ENCODE measurements at regions not wholly inside any gene's neighbourhood (a gene's known extent, or its start where the extent isn't known, plus 50 kb on each side); places are given as distances from the start of the nearest gene placed in this dataset.

DNA sequence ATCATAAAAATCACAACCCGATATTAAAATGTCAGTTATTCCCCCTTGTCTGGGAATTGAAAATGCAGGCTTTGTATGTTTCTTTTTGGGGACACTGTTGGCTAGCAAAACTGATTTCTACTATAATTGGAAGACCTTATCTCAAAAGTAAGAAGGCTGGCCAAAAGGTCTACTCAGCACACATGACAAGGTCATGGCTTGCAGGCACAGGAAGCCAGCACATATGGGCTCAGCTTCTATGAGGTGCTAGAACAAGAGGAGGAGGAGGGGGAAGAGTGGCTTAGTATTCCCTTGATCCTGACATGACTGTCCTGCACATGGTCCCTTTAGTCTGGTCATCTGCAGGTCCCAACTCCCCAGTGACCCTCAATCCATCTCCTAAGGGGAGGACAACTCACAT lies 681.2 kb downstream of the SQOR start:
- no peaks in the 10 kb centered on the region for H3K4me1 ChIP-seq (ENCODE audit: control insufficient read depth in 1 of 2, insufficient read depth in 2 of 2, low read length in 2 of 2)
- no peaks in the 10 kb centered on the region for H3K36me3 ChIP-seq (ENCODE audit: control insufficient read depth in 1 of 2, insufficient read depth in 2 of 2, low read length in 2 of 2)
- no peak overlapping the region for H3K27ac ChIP-seq (ENCODE audit: low read length)
- H3K27me3 ChIP-seq (ENCODE audit: low read depth, low read length), result no peaks in the 10 kb centered on the region
- no peak overlapping the region for H3K4me3 ChIP-seq (ENCODE audit: low read depth in 1 of 2, low read length in 2 of 2)
- H3K9me3 ChIP-seq (ENCODE audit: control insufficient read depth in 1 of 2, low read length in 2 of 2), result no peaks in the 10 kb centered on the region

DNA sequence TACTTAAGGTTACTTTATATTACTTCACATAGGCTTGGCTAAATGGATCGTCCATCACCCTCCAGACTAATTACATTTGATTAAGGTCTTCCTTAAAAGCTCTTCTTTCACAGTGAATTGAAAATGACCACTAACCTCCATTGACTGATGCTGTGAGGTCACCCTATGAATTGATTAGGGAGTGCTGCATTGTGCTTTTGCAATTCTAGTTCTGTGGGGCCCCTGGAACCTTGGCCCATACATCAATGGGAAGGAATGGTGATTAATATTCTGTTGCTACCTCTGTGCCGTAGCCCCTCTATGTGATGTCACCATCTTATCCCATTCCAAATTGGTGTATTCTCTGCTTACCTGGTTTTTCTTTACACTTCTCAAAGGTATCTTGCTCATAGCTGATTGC lies 682.2 kb downstream of the SQOR start:
- no peaks in the 10 kb centered on the region for H3K27me3 ChIP-seq (ENCODE audit: low read depth, low read length)
- H3K9me3 ChIP-seq (ENCODE audit: control insufficient read depth in 1 of 2, low read length in 2 of 2), result no peaks in the 10 kb centered on the region
- H3K27ac ChIP-seq (ENCODE audit: low read length), result no peak overlapping the region
- no peaks in the 10 kb centered on the region for H3K36me3 ChIP-seq (ENCODE audit: control insufficient read depth in 1 of 2, insufficient read depth in 2 of 2, low read length in 2 of 2)
- no peaks in the 10 kb centered on the region for H3K4me1 ChIP-seq (ENCODE audit: control insufficient read depth in 1 of 2, insufficient read depth in 2 of 2, low read length in 2 of 2)
- H3K4me3 ChIP-seq (ENCODE audit: low read depth in 1 of 2, low read length in 2 of 2), result no peak overlapping the region

DNA sequence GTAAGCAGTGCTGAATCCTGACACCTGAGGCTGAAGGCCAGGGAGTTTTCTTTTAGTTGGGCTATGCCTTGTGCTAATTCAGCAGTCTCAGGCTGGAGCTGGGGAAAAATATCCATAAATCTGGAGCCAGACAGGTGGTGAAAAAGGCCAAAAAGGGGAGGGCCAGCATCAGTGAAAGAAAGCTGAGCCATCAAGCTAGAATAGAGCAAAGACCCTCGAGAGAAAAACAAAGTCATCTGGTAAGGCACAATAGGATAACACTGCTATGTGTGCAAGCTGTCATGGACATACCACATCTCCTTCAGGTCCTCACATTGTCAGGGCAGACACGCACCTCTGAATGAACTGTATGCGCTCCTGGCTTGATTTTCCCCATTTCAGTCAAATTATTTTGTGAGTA lies 687.9 kb downstream of the SQOR start:
- no peak overlapping the region for H3K27ac ChIP-seq (ENCODE audit: low read length)
- H3K9me3 ChIP-seq (ENCODE audit: control insufficient read depth in 1 of 2, low read length in 2 of 2), result no peaks in the 10 kb centered on the region
- H3K27me3 ChIP-seq (ENCODE audit: low read depth, low read length), result no peaks in the 10 kb centered on the region
- H3K4me3 ChIP-seq (ENCODE audit: low read depth in 1 of 2, low read length in 2 of 2), result no peak overlapping the region
- no peaks in the 10 kb centered on the region for H3K4me1 ChIP-seq (ENCODE audit: control insufficient read depth in 1 of 2, insufficient read depth in 2 of 2, low read length in 2 of 2)
- H3K36me3 ChIP-seq (ENCODE audit: control insufficient read depth in 1 of 2, insufficient read depth in 2 of 2, low read length in 2 of 2), result no peaks in the 10 kb centered on the region

- Histone ChIP-seq H3K4me3 (ENCODE audit: low read depth in 1 of 2, low read length in 2 of 2) (no peak overlapping the region), H3K9me3 (ENCODE audit: control insufficient read depth in 1 of 2, low read length in 2 of 2) (no peaks in the 10 kb centered on the region), H3K27me3 (ENCODE audit: low read depth, low read length) (no peaks in the 10 kb centered on the region), H3K36me3 (ENCODE audit: control insufficient read depth in 1 of 2, insufficient read depth in 2 of 2, low read length in 2 of 2) (no peaks in the 10 kb centered on the region), H3K4me1 (ENCODE audit: control insufficient read depth in 1 of 2, insufficient read depth in 2 of 2, low read length in 2 of 2) (no peaks in the 10 kb centered on the region), H3K27ac (ENCODE audit: low read length) (no peak overlapping the region)
Observed at GRCh38 chr15:46326173-46326572, 691.3 kb downstream of the SQOR start.

GRCh38 chr15:46328821-46329220 lies 694.0 kb downstream of the SQOR start:
- no peaks in the 10 kb centered on the region for H3K9me3 ChIP-seq (ENCODE audit: control insufficient read depth in 1 of 2, low read length in 2 of 2)
- no peaks in the 10 kb centered on the region for H3K36me3 ChIP-seq (ENCODE audit: control insufficient read depth in 1 of 2, insufficient read depth in 2 of 2, low read length in 2 of 2)
- no peak overlapping the region for H3K4me3 ChIP-seq (ENCODE audit: low read depth in 1 of 2, low read length in 2 of 2)
- no peaks in the 10 kb centered on the region for H3K27me3 ChIP-seq (ENCODE audit: low read depth, low read length)
- no peak overlapping the region for H3K27ac ChIP-seq (ENCODE audit: low read length)
- H3K4me1 ChIP-seq (ENCODE audit: control insufficient read depth in 1 of 2, insufficient read depth in 2 of 2, low read length in 2 of 2), result no peaks in the 10 kb centered on the region

GRCh38 chr15:46329876-46330275 lies 695.0 kb downstream of the SQOR start:
- no peaks in the 10 kb centered on the region for H3K27me3 ChIP-seq (ENCODE audit: low read depth, low read length)
- H3K9me3 ChIP-seq (ENCODE audit: control insufficient read depth in 1 of 2, low read length in 2 of 2), result no peaks in the 10 kb centered on the region
- H3K4me3 ChIP-seq (ENCODE audit: low read depth in 1 of 2, low read length in 2 of 2), result no peak overlapping the region
- no peaks in the 10 kb centered on the region for H3K4me1 ChIP-seq (ENCODE audit: control insufficient read depth in 1 of 2, insufficient read depth in 2 of 2, low read length in 2 of 2)
- no peaks in the 10 kb centered on the region for H3K36me3 ChIP-seq (ENCODE audit: control insufficient read depth in 1 of 2, insufficient read depth in 2 of 2, low read length in 2 of 2)
- H3K27ac ChIP-seq (ENCODE audit: low read length), result no peak overlapping the region

DNA sequence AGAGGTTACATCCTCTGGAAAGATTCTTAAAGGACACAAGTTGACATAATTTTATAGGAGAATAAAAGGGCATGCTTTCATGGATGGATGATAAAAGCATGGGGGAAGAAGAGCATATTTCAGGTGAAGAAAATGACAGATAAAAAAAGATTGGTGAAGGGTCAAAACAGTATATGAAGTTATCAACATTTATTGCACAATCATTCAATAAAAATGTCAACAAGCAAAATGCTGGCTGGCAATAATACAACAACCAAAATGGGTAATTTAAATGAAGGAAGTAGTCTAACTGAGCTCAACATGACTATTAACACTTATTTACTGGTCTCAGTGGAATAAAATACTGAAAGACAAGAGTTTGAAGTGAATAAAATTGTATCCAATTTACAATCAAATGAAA lies 696.7 kb downstream of the SQOR start:
- H3K27ac ChIP-seq (ENCODE audit: low read length), result no peak overlapping the region
- H3K36me3 ChIP-seq (ENCODE audit: control insufficient read depth in 1 of 2, insufficient read depth in 2 of 2, low read length in 2 of 2), result no peaks in the 10 kb centered on the region
- no peaks in the 10 kb centered on the region for H3K27me3 ChIP-seq (ENCODE audit: low read depth, low read length)

DNA sequence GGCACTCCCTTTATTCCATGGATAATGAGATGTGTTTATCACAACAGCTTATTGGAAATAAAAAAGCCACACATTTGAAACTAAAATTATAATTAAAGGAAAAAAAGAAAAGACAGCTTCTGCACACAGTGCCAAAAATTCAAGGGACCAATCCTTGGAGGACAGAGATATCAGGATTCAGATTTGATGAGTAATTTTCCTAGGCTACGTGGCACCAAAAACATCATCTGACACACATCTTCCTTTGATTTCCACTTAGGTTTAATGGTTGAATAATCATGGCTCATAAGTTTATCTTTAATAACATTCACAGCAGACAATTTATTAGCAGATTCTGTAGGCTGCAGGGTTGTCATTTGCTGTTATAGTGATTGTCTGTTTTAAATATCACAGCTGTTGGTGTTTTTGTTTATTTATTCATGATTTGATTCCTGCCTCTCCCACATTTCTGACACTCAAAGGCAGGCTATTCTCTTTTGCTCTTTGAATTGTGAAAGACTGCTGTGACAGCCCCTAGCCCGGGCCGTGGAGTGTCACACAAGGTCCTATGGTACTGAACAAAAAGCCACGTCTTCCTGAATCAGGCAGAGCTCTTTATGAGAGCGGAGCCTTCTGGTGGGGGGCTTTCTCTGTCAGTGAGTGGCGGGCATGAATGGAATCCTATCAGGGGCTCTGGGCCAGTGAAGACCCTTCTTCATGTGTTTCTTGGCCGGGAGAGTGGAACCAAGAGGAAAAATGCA lies 708.5 kb downstream of the SQOR start:
- Histone ChIP-seq H3K27ac (ENCODE audit: low read length) (no peak overlapping the region), H3K4me3 (ENCODE audit: low read depth in 1 of 2, low read length in 2 of 2) (no peak overlapping the region), H3K4me1 (ENCODE audit: control insufficient read depth in 1 of 2, insufficient read depth in 2 of 2, low read length in 2 of 2) (no peaks in the 10 kb centered on the region), H3K36me3 (ENCODE audit: control insufficient read depth in 1 of 2, insufficient read depth in 2 of 2, low read length in 2 of 2) (no peaks in the 10 kb centered on the region), H3K27me3 (ENCODE audit: low read depth, low read length) (no peaks in the 10 kb centered on the region), H3K9me3 (ENCODE audit: control insufficient read depth in 1 of 2, low read length in 2 of 2) (no peaks in the 10 kb centered on the region)

More for the DNA sequence above, 696.7 kb downstream of the SQOR start:
- no peak overlapping the region for H3K4me3 ChIP-seq (ENCODE audit: low read depth in 1 of 2, low read length in 2 of 2)
- no peaks in the 10 kb centered on the region for H3K4me1 ChIP-seq (ENCODE audit: control insufficient read depth in 1 of 2, insufficient read depth in 2 of 2, low read length in 2 of 2)
- H3K9me3 ChIP-seq (ENCODE audit: control insufficient read depth in 1 of 2, low read length in 2 of 2), result no peaks in the 10 kb centered on the region

DNA sequence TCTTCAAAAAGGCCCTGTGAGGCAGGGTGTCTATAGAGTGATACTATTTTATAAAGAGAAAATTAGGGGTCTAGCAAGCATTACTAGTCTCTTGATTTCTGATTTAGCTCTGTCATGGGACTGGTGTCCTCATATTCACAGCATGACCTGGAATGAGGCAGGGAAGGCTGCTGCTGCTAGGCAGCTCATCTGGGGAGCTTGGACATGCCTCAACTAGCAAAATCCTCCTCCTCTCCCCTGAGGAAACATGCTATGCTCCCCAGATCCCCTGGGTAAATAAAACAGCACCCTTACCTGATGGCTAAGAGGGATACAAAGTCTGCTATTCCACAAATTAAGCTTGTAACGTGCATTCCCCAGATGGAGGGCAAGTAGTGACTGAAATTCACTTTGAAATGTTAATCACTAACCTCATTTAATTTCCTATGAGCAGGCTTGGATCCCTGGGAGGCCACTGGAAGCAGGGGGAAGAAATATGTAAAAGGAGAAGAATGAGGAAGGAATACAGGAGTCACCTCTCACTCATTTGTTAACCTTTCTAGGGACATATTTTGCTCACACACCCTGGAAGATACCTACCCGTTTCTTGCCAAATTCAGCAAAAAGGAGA lies 709.4 kb downstream of the SQOR start:
- H3K4me3 ChIP-seq (ENCODE audit: low read depth in 1 of 2, low read length in 2 of 2), result no peak overlapping the region
- H3K27ac ChIP-seq (ENCODE audit: low read length), result no peak overlapping the region
- no peaks in the 10 kb centered on the region for H3K9me3 ChIP-seq (ENCODE audit: control insufficient read depth in 1 of 2, low read length in 2 of 2)
- H3K36me3 ChIP-seq (ENCODE audit: control insufficient read depth in 1 of 2, insufficient read depth in 2 of 2, low read length in 2 of 2), result no peaks in the 10 kb centered on the region
- H3K4me1 ChIP-seq (ENCODE audit: control insufficient read depth in 1 of 2, insufficient read depth in 2 of 2, low read length in 2 of 2), result no peaks in the 10 kb centered on the region
- H3K27me3 ChIP-seq (ENCODE audit: low read depth, low read length), result no peaks in the 10 kb centered on the region

DNA sequence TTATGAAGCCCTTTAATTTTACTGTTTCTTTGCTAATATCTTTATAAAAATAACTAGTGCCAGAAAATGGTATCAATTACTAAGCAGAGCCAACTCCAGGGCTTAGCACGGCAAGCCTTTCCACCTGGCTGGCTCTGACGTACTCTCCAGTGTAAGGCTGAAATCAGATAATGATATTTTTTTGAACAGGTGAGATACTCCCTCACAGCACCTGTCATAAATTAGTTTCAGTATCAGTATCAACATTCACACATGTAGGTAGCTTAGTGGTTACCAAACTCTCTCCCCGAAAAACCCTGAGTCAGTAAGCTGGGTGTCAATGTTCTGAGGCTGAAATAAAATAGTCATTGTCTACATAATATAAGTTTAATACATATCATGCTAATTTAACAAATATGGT lies 710.1 kb downstream of the SQOR start:
- Histone ChIP-seq H3K36me3 (ENCODE audit: control insufficient read depth in 1 of 2, insufficient read depth in 2 of 2, low read length in 2 of 2) (no peaks in the 10 kb centered on the region), H3K4me1 (ENCODE audit: control insufficient read depth in 1 of 2, insufficient read depth in 2 of 2, low read length in 2 of 2) (no peaks in the 10 kb centered on the region), H3K9me3 (ENCODE audit: control insufficient read depth in 1 of 2, low read length in 2 of 2) (no peaks in the 10 kb centered on the region)

DNA sequence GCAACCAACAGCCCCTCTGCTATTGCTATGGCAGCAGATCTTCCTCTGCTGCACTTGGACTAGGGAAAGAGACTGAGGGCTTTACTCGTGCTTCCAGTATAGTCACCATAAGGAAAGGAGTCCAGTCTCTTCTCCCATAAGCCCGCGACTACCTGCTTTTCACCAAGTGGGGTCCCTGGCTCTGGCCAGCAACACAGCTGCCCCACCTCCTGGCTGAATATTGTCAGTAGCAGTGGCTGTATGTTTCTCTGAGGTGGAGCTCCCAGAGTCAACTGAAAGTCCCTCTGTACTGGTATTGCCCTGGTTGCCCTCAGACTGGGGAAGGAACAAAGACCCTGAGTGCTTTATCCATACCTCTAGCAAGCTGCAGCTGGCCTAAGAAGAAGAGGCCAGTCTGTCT lies 719.6 kb downstream of the SQOR start:
- Histone ChIP-seq H3K9me3 (ENCODE audit: control insufficient read depth in 1 of 2, low read length in 2 of 2) (peaks cover 0 to 5% of the 10 kb centered on the region in 2 donors), H3K4me3 (ENCODE audit: low read depth in 1 of 2, low read length in 2 of 2) (no peak overlapping the region), H3K4me1 (ENCODE audit: control insufficient read depth in 1 of 2, insufficient read depth in 2 of 2, low read length in 2 of 2) (no peaks in the 10 kb centered on the region), H3K27ac (ENCODE audit: low read length) (no peak overlapping the region), H3K27me3 (ENCODE audit: low read depth, low read length) (no peaks in the 10 kb centered on the region), H3K36me3 (ENCODE audit: control insufficient read depth in 1 of 2, insufficient read depth in 2 of 2, low read length in 2 of 2) (no peaks in the 10 kb centered on the region)

More for the DNA sequence above, 710.1 kb downstream of the SQOR start:
- no peak overlapping the region for H3K27ac ChIP-seq (ENCODE audit: low read length)
- no peak overlapping the region for H3K4me3 ChIP-seq (ENCODE audit: low read depth in 1 of 2, low read length in 2 of 2)
- no peaks in the 10 kb centered on the region for H3K27me3 ChIP-seq (ENCODE audit: low read depth, low read length)

GRCh38 chr15:46365572-46365971 lies 730.7 kb downstream of the SQOR start:
- Histone ChIP-seq H3K36me3 (ENCODE audit: control insufficient read depth in 1 of 2, insufficient read depth in 2 of 2, low read length in 2 of 2) (no peaks in the 10 kb centered on the region), H3K4me1 (ENCODE audit: control insufficient read depth in 1 of 2, insufficient read depth in 2 of 2, low read length in 2 of 2) (peaks cover 0 to 3% of the 10 kb centered on the region in 2 donors), H3K27me3 (ENCODE audit: low read depth, low read length) (no peaks in the 10 kb centered on the region), H3K4me3 (ENCODE audit: low read depth in 1 of 2, low read length in 2 of 2) (no peak overlapping the region), H3K9me3 (ENCODE audit: control insufficient read depth in 1 of 2, low read length in 2 of 2) (peaks cover 0 to 3% of the 10 kb centered on the region in 2 donors), H3K27ac (ENCODE audit: low read length) (no peak overlapping the region)

Measured in muscle layer of duodenum (tissue), 2 donors.